ENCODE measurements at regions not wholly inside any gene's neighbourhood (a gene's known extent, or its start where the extent isn't known, plus 50 kb on each side); places are given as distances from the start of the nearest gene placed in this dataset.

DNA sequence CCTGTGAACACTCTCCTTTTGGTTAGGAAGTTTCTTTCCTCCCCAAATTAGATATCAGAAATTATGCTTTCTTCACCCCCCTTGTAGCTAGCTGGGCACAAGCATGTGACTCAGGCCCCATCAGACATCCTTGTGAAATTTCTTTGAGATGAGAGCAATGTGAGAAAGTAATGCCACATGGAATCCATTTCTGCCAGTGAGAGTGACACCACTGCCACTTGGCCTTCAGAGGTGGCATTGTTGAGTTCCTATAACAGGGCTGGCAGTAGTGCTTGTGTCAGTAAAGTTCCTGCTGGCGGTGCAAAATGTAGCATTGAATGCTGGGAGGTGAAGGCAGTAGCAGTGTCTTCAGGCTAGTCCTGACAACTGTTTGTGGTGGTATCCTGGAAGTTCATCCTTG, 80.7 kb upstream of the ZNF280D start:
- no peak overlapping the region for H3K4me2 ChIP-seq (ENCODE audit: insufficient read depth, low read length)
- H4K20me1 ChIP-seq (ENCODE audit: insufficient read depth, low read length), result no peaks in the 10 kb centered on the region
- no peaks in the 10 kb centered on the region for H3K36me3 ChIP-seq (ENCODE audit: insufficient read depth, low read length)
- H3K9me3 ChIP-seq (ENCODE audit: low read depth, low read length), result no peaks in the 10 kb centered on the region
- no peak overlapping the region for H3K27ac ChIP-seq (ENCODE audit: low read depth, low read length)
- no peak overlapping the region for H3K4me3 ChIP-seq (ENCODE audit: insufficient read depth, low read length)
- peaks cover 19% of the 10 kb centered on the region for H3K4me1 ChIP-seq (ENCODE audit: insufficient read depth, low read length)
- DNase-seq (ENCODE audit: insufficient read length, low spot score, missing footprints), result no peak
- H3K27me3 ChIP-seq (ENCODE audit: insufficient read depth, low read length), result no peaks in the 10 kb centered on the region
- H3K79me2 ChIP-seq (ENCODE audit: insufficient read depth, low read length), result no peaks in the 10 kb centered on the region
- peak overlapping the region; percentile 44 for H2AFZ ChIP-seq (ENCODE audit: low read length)
- TF ChIP-seq, protein P1, sequence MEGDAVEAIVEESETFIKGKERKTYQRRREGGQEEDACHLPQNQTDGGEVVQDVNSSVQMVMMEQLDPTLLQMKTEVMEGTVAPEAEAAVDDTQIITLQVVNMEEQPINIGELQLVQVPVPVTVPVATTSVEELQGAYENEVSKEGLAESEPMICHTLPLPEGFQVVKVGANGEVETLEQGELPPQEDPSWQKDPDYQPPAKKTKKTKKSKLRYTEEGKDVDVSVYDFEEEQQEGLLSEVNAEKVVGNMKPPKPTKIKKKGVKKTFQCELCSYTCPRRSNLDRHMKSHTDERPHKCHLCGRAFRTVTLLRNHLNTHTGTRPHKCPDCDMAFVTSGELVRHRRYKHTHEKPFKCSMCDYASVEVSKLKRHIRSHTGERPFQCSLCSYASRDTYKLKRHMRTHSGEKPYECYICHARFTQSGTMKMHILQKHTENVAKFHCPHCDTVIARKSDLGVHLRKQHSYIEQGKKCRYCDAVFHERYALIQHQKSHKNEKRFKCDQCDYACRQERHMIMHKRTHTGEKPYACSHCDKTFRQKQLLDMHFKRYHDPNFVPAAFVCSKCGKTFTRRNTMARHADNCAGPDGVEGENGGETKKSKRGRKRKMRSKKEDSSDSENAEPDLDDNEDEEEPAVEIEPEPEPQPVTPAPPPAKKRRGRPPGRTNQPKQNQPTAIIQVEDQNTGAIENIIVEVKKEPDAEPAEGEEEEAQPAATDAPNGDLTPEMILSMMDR (IDR thresholded peaks at IDR 0.05; ENCODE audit: extremely low read depth, low read depth, low read length), result no peak

DNA sequence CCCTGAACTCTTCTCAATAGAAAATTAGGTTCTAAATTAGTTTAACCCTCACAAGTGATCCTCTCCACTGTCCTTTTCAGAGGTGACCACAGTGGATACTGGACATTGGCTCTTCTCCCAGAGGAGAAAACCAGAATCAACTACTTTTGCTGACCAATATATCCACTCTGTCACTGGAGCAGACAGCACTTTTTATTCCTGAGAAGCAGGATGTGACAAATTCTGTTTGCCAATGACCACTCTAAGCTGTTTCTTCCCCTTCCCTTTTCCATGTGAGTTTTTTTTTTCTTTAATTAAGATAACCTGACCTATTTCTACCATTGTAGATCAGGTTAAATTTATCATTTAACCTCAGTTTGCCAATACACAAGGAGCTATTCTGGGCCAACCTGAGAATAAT, 79.7 kb upstream of the ZNF280D start:
- Histone ChIP-seq H3K4me1 (ENCODE audit: insufficient read depth, low read length) (peaks cover 19% of the 10 kb centered on the region), H3K36me3 (ENCODE audit: insufficient read depth, low read length) (no peaks in the 10 kb centered on the region), H3K27ac (ENCODE audit: low read depth, low read length) (no peak overlapping the region), H3K79me2 (ENCODE audit: insufficient read depth, low read length) (no peaks in the 10 kb centered on the region), H3K4me2 (ENCODE audit: insufficient read depth, low read length) (no peak overlapping the region), H2AFZ (ENCODE audit: low read length) (no peak overlapping the region), H3K9me3 (ENCODE audit: low read depth, low read length) (no peaks in the 10 kb centered on the region), H3K27me3 (ENCODE audit: insufficient read depth, low read length) (no peaks in the 10 kb centered on the region), H3K4me3 (ENCODE audit: insufficient read depth, low read length) (no peak overlapping the region), H4K20me1 (ENCODE audit: insufficient read depth, low read length) (no peaks in the 10 kb centered on the region)
- TF ChIP-seq, protein P1 (IDR thresholded peaks at IDR 0.05; ENCODE audit: extremely low read depth, low read depth, low read length), result no peak
- no peak for DNase-seq (ENCODE audit: insufficient read length, low spot score, missing footprints)

DNA sequence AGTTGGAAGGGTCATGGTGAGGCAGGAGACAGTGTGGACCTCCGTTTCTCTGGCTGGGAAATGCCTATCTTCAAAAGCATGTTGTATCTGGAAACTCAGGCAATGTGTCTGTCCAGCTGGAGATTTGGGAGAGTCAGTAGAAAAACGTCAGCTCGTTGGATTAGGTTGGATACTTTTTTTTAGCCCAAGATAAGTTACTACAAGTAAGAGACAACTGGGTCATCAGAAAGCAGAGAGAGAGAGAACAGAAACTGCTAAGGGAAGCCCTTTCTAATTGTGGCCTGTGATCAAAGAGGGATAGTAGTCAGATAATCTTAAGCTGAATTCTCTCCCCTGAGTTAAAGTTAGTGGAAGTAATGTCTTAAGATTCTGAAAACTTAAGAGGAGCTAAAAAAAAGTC, 78.9 kb upstream of the ZNF280D start:
- no peak for DNase-seq (ENCODE audit: insufficient read length, low spot score, missing footprints)
- Histone ChIP-seq H4K20me1 (ENCODE audit: insufficient read depth, low read length) (no peaks in the 10 kb centered on the region), H3K4me1 (ENCODE audit: insufficient read depth, low read length) (peaks cover 11% of the 10 kb centered on the region), H3K79me2 (ENCODE audit: insufficient read depth, low read length) (no peaks in the 10 kb centered on the region), H3K4me3 (ENCODE audit: insufficient read depth, low read length) (no peak overlapping the region), H3K27ac (ENCODE audit: low read depth, low read length) (no peak overlapping the region), H3K36me3 (ENCODE audit: insufficient read depth, low read length) (no peaks in the 10 kb centered on the region), H3K4me2 (ENCODE audit: insufficient read depth, low read length) (no peak overlapping the region), H3K9me3 (ENCODE audit: low read depth, low read length) (peaks cover 4% of the 10 kb centered on the region), H2AFZ (ENCODE audit: low read length) (peak overlapping the region; percentile 3), H3K27me3 (ENCODE audit: insufficient read depth, low read length) (no peaks in the 10 kb centered on the region)
- TF ChIP-seq, protein P1 (IDR thresholded peaks at IDR 0.05; ENCODE audit: extremely low read depth, low read depth, low read length), result no peak

DNA sequence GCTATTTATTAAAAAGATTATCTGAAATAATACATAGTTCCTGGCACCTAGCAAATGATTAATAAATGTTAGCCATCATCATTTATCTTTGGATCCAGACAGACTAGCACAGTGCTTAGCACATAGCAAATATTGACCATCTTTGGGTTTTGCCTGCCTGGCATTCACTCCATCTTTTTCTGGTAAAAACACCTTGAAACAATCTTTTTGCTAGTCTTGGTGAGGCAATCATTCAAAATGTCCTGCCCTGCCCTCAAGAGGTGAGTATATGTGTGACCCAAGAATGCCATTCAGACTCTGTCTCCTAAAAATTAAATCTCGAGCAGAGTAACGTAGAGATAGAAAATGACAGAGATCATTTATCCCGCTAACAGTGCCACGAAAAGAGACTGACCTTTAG, 78.3 kb upstream of the ZNF280D start:
- DNase-seq (ENCODE audit: insufficient read length, low spot score, missing footprints), result no peak
- H3K9me3 ChIP-seq (ENCODE audit: low read depth, low read length), result peaks cover 4% of the 10 kb centered on the region
- no peaks in the 10 kb centered on the region for H3K79me2 ChIP-seq (ENCODE audit: insufficient read depth, low read length)
- H4K20me1 ChIP-seq (ENCODE audit: insufficient read depth, low read length), result no peaks in the 10 kb centered on the region
- H3K27me3 ChIP-seq (ENCODE audit: insufficient read depth, low read length), result no peaks in the 10 kb centered on the region
- TF ChIP-seq, protein P1 (IDR thresholded peaks at IDR 0.05; ENCODE audit: extremely low read depth, low read depth, low read length), result no peak
- no peak overlapping the region for H3K27ac ChIP-seq (ENCODE audit: low read depth, low read length)
- H2AFZ ChIP-seq (ENCODE audit: low read length), result no peak overlapping the region
- no peak overlapping the region for H3K4me2 ChIP-seq (ENCODE audit: insufficient read depth, low read length)
- peaks cover 5% of the 10 kb centered on the region for H3K4me1 ChIP-seq (ENCODE audit: insufficient read depth, low read length)
- no peaks in the 10 kb centered on the region for H3K36me3 ChIP-seq (ENCODE audit: insufficient read depth, low read length)
- H3K4me3 ChIP-seq (ENCODE audit: insufficient read depth, low read length), result no peak overlapping the region
